Parathyroid adenoma (tissue), 2 donors: ENCODE measurements at regions not wholly inside any gene's neighbourhood (a gene's known extent, or its start where the extent isn't known, plus 50 kb on each side); places are given as distances from the start of the nearest gene placed in this dataset.

Source experiments
- H2AFZ ChIP-seq: fragments of 300-600 bp; sonication (generic); one replicate; pipeline ENCODE4 v1.7.0; 2017; ENCODE audit warnings: antibody characterized with exemption, mild to moderate bottlenecking
- H3K27ac ChIP-seq: fragments of 300-600 bp; sonication (generic); one replicate; pipeline ENCODE4 v1.7.0; 2017
- H3K27me3 ChIP-seq: fragments of 300-600 bp; sonication (generic); one replicate; pipeline ENCODE4 v1.7.0; 2017; ENCODE audit warnings: low read length; ENCODE audit not compliant: control insufficient read depth, insufficient read depth
- H3K36me3 ChIP-seq: fragments of 300-600 bp; sonication (generic); one replicate; pipeline ENCODE4 v1.7.0; 2017; ENCODE audit warnings: low read length; ENCODE audit not compliant: control insufficient read depth, insufficient read depth
- H3K4me1 ChIP-seq: fragments of 300-600 bp; sonication (generic); one replicate; pipeline ENCODE4 v1.7.0; 2017; ENCODE audit warnings: control low read depth
- H3K4me2 ChIP-seq: fragments of 300-600 bp; sonication (generic); one replicate; pipeline ENCODE4 v1.7.0; 2017; ENCODE audit warnings: low read length
- H3K4me3 ChIP-seq: fragments of 300-600 bp; sonication (generic); one replicate; pipeline ENCODE4 v1.7.0; 2017; ENCODE audit warnings: low read depth, low read length
- H3K79me2 ChIP-seq: fragments of 300-600 bp; sonication (generic); one replicate; pipeline ENCODE4 v1.7.0; 2017; ENCODE audit warnings: control low read depth
- H3K9ac ChIP-seq: fragments of 300-600 bp; sonication (generic); one replicate; pipeline ENCODE4 v1.7.0; 2017; ENCODE audit warnings: mild to moderate bottlenecking
- H3K9me3 ChIP-seq: fragments of 300-600 bp; sonication (generic); one replicate; pipeline ENCODE4 v1.7.0; 2017; ENCODE audit warnings: low read length; ENCODE audit not compliant: control insufficient read depth
- TF ChIP-seq, protein P1 (sequence below): fragments of 300-600 bp; sonication (generic); IDR thresholded peaks from one replicate; pipeline ENCODE4 v1.7.0; 2017; ENCODE audit warnings: antibody characterized with exemption, mild to moderate bottlenecking
- donor health status: primary hyperparathyroidism.

- H3K9me3 ChIP-seq = no peaks in the 10 kb centered on the region
- no peak overlapping the region for H3K9ac ChIP-seq
- peaks cover 3% of the 10 kb centered on the region for H3K27me3 ChIP-seq
- TF ChIP-seq, protein P1, sequence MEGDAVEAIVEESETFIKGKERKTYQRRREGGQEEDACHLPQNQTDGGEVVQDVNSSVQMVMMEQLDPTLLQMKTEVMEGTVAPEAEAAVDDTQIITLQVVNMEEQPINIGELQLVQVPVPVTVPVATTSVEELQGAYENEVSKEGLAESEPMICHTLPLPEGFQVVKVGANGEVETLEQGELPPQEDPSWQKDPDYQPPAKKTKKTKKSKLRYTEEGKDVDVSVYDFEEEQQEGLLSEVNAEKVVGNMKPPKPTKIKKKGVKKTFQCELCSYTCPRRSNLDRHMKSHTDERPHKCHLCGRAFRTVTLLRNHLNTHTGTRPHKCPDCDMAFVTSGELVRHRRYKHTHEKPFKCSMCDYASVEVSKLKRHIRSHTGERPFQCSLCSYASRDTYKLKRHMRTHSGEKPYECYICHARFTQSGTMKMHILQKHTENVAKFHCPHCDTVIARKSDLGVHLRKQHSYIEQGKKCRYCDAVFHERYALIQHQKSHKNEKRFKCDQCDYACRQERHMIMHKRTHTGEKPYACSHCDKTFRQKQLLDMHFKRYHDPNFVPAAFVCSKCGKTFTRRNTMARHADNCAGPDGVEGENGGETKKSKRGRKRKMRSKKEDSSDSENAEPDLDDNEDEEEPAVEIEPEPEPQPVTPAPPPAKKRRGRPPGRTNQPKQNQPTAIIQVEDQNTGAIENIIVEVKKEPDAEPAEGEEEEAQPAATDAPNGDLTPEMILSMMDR = no peak
- H3K36me3 ChIP-seq = no peaks in the 10 kb centered on the region
- no peak overlapping the region for H3K4me3 ChIP-seq
- no peaks in the 10 kb centered on the region for H3K79me2 ChIP-seq
- no peak overlapping the region for H3K4me2 ChIP-seq
- no peak overlapping the region for H2AFZ ChIP-seq
- no peaks in the 10 kb centered on the region for H3K4me1 ChIP-seq
- H3K27ac ChIP-seq = no peak overlapping the region
Observed at GRCh38 chr12:125247477-125247876, 182.2 kb downstream of the AACS start.

GRCh38 chr12:125249066-125249824 is 184.0 kb downstream of the AACS start:
- no peak overlapping the region for H3K9ac ChIP-seq
- no peaks in the 10 kb centered on the region for H3K36me3 ChIP-seq
- no peak overlapping the region for H3K27ac ChIP-seq
- no peaks in the 10 kb centered on the region for H3K9me3 ChIP-seq
- no peak overlapping the region for H2AFZ ChIP-seq
- H3K4me1 ChIP-seq = no peaks in the 10 kb centered on the region
- peaks cover 3% of the 10 kb centered on the region for H3K27me3 ChIP-seq
- no peaks in the 10 kb centered on the region for H3K79me2 ChIP-seq
- H3K4me3 ChIP-seq = no peak overlapping the region
- TF ChIP-seq, protein P1 = no peak
- H3K4me2 ChIP-seq = no peak overlapping the region

DNA sequence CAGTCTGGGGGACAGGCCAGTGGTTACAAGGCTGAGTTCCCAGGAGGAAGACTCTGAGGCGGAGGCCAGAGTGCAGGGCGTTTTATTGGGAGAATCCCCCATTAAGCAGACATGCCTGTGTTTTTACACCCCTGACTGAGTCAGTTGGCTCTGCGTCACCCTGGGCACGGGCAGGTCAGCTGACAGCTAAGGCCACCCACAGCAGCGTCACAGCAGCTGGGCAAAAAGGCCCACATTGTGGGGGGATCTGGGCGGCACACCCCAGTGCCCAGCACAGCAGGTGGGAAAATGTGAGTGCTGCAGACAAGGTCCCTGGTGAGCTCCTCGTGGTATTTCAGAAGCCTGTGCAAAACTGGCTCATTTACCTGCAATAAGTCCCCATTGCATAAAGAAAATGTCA is 184.7 kb downstream of the AACS start:
- Histone ChIP-seq H3K9ac (no peak overlapping the region), H3K4me3 (no peak overlapping the region), H3K4me2 (no peak overlapping the region), H3K27ac (no peak overlapping the region), H3K36me3 (no peaks in the 10 kb centered on the region), H3K27me3 (peaks cover 3% of the 10 kb centered on the region), H2AFZ (no peak overlapping the region), H3K4me1 (no peaks in the 10 kb centered on the region), H3K9me3 (no peaks in the 10 kb centered on the region), H3K79me2 (no peaks in the 10 kb centered on the region)
- TF ChIP-seq, protein P1 = no peak

- Histone ChIP-seq H3K4me3 (no peak overlapping the region), H3K79me2 (no peaks in the 10 kb centered on the region), H3K27me3 (peaks cover 3% of the 10 kb centered on the region), H3K9me3 (no peaks in the 10 kb centered on the region), H3K36me3 (no peaks in the 10 kb centered on the region), H3K4me1 (no peaks in the 10 kb centered on the region), H2AFZ (no peak overlapping the region), H3K27ac (no peak overlapping the region), H3K4me2 (no peak overlapping the region), H3K9ac (no peak overlapping the region)
- TF ChIP-seq, protein P1 = no peak
Observed at GRCh38 chr12:125254236-125254635, 189.0 kb downstream of the AACS start.

DNA sequence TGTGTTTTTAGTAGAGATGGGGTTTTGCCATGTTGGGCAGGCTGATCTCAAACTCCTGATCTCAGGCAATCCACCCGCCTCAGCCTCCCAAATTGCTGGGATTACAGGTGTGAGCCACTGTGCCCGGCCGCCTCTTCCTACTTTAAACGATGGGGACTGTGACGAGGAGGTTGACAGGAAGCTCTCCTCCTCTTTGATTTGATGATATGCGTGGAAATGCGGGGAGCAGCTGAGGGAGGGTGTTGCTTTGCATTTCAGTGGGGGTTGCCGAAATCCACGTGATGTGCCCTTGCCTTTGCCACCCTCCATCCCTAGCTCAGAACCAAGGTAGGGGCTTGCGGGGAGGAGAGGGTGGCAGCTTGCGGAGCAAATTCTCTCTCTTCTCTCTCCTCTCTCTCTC is 189.6 kb downstream of the AACS start:
- no peak overlapping the region for H2AFZ ChIP-seq
- H3K4me2 ChIP-seq = no peak overlapping the region
- H3K4me1 ChIP-seq = no peaks in the 10 kb centered on the region
- H3K27ac ChIP-seq = no peak overlapping the region
- H3K79me2 ChIP-seq = no peaks in the 10 kb centered on the region
- H3K36me3 ChIP-seq = no peaks in the 10 kb centered on the region
- H3K27me3 ChIP-seq = peaks cover 3% of the 10 kb centered on the region
- no peak overlapping the region for H3K4me3 ChIP-seq
- no peak overlapping the region for H3K9ac ChIP-seq
- H3K9me3 ChIP-seq = no peaks in the 10 kb centered on the region
- TF ChIP-seq, protein P1 = no peak
